NCI-H2227 (cell line): ENCODE measurements at regions not wholly inside any gene's neighbourhood (a gene's known extent, or its start where the extent isn't known, plus 50 kb on each side); places are given as distances from the start of the nearest gene placed in this dataset.

Experiments used
- DNase-seq: peaks from one replicate; lab custom pipeline; 2025; ENCODE audit not compliant: unreplicated experiment; lab: John Stamatoyannopoulos, UW

- no peak for DNase-seq
These were observed 157.6 kb downstream of the AACS start for GRCh38 chr12:125222876-125223275.

- no peak for DNase-seq
These were observed 160.4 kb downstream of the AACS start for GRCh38 chr12:125225641-125226040.

GRCh38 chr12:125228519-125229260 lies 163.5 kb downstream of the AACS start:
- DNase-seq, result peak; percentile 33

- no peak for DNase-seq
These were observed 164.8 kb downstream of the AACS start for GRCh38 chr12:125229878-125230530.

- DNase-seq, result no peak
These were observed 168.1 kb downstream of the AACS start for GRCh38 chr12:125233319-125233718.

- no peak for DNase-seq
These were observed 174.3 kb downstream of the AACS start for GRCh38 chr12:125239563-125239962.

- DNase-seq, result no peak
These were observed 175.5 kb downstream of the AACS start for GRCh38 chr12:125240717-125241116.

- no peak for DNase-seq
These were observed 178.6 kb downstream of the AACS start for GRCh38 chr12:125243811-125244210.

- DNase-seq, result no peak
These were observed 179.1 kb downstream of the AACS start for GRCh38 chr12:125244338-125244737.

- DNase-seq, result no peak
These were observed 180.6 kb downstream of the AACS start for GRCh38 chr12:125245581-125246557.

GRCh38 chr12:125247477-125247876 lies 182.2 kb downstream of the AACS start:
- no peak for DNase-seq

- DNase-seq, result no peak
These were observed 184.0 kb downstream of the AACS start for GRCh38 chr12:125249066-125249824.

GRCh38 chr12:125249932-125250331 lies 184.7 kb downstream of the AACS start:
- no peak for DNase-seq

- no peak for DNase-seq
These were observed 189.0 kb downstream of the AACS start for GRCh38 chr12:125254236-125254635.

- no peak for DNase-seq
These were observed 189.6 kb downstream of the AACS start for GRCh38 chr12:125254856-125255255.

- DNase-seq, result no peak
These were observed 190.8 kb downstream of the AACS start for GRCh38 chr12:125255935-125256633.

- DNase-seq, result no peak
These were observed 191.3 kb downstream of the AACS start for GRCh38 chr12:125256634-125256936.

- no peak for DNase-seq
These were observed 194.1 kb downstream of the AACS start for GRCh38 chr12:125259178-125259867.

- DNase-seq, result peak; percentile 75
These were observed 197.6 kb downstream of the AACS start for GRCh38 chr12:125262851-125263250.

- DNase-seq, result no peak
These were observed 198.2 kb downstream of the AACS start for GRCh38 chr12:125263385-125263784.
